Kidney epithelial cell (primary cell): ENCODE measurements at regions not wholly inside any gene's neighbourhood (a gene's known extent, or its start where the extent isn't known, plus 50 kb on each side); places are given as distances from the start of the nearest gene placed in this dataset.
"Not testable (repeated sequence)": the region's sequence is repeated elsewhere in the genome, so short reads cannot be mapped to it uniquely, and the experiment has no call there.

ENCODE experiments used
- DNase-seq: peaks from one replicate; pipeline ENCODE4 v3.0.0-alpha.2; 2010; ENCODE audit warnings: low read depth
- H3K27me3 ChIP-seq: 2 replicates; pipeline ENCODE4 v1.6.0; 2011; ENCODE audit warnings: low read length; ENCODE audit not compliant: control insufficient read depth, insufficient read depth
- H3K36me3 ChIP-seq: 2 replicates; pipeline ENCODE4 v1.5.1; 2011; ENCODE audit warnings: low read length; ENCODE audit not compliant: control insufficient read depth, insufficient read depth
- H3K4me3 ChIP-seq: 2 replicates; pipeline ENCODE4 v1.5.1; 2011; ENCODE audit warnings: low read depth, mild to moderate bottlenecking, control low read depth, low read length
- TF ChIP-seq, protein P1 (sequence below): IDR thresholded peaks from 2 replicates; pipeline ENCODE4 v1.5.1; 2011; ENCODE audit warnings: mild to moderate bottlenecking, moderate library complexity, low read length, control low read depth, inconsistent platforms; ENCODE audit not compliant: insufficient read depth, poor library complexity, severe bottlenecking

DNA sequence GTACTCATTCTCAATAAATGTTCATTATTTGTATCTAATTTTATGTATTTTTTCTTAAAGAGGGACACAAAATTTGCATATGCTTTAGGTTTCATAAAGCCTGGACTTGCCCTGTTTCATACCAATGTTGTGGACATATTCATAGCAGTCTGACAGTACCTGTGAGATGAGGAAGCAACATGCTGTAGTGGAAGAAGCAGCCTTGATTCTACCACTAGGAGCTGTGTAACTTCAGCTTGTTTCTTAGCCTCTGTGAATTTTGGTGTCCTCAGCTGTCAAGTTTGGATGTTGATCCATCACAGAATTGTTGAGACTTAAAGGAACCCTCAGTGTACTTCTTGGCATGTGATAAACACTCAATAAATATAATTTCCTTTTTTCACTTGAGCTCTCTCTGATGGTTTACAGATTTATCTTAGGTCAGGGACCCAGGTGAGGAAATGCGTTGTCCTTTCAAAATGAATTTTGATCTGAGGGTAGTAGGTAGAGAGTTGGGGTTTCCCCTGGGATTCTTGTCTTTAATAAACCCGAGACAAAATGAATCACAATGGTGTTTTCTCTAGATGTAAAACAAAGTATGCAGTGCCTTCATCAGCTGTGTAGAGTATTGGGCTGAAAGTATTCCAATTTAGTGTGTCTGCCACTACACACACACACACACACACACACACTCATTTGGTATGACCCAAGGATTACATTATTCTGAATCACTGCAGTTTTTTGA is 152.1 kb downstream of the KCNRG start:
- Histone ChIP-seq H3K4me3 (no peak overlapping the region), H3K36me3 (no peaks in the 10 kb centered on the region), H3K27me3 (no peaks in the 10 kb centered on the region)
- DNase-seq: no peak
- TF ChIP-seq, protein P1, sequence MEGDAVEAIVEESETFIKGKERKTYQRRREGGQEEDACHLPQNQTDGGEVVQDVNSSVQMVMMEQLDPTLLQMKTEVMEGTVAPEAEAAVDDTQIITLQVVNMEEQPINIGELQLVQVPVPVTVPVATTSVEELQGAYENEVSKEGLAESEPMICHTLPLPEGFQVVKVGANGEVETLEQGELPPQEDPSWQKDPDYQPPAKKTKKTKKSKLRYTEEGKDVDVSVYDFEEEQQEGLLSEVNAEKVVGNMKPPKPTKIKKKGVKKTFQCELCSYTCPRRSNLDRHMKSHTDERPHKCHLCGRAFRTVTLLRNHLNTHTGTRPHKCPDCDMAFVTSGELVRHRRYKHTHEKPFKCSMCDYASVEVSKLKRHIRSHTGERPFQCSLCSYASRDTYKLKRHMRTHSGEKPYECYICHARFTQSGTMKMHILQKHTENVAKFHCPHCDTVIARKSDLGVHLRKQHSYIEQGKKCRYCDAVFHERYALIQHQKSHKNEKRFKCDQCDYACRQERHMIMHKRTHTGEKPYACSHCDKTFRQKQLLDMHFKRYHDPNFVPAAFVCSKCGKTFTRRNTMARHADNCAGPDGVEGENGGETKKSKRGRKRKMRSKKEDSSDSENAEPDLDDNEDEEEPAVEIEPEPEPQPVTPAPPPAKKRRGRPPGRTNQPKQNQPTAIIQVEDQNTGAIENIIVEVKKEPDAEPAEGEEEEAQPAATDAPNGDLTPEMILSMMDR: no peak

DNA sequence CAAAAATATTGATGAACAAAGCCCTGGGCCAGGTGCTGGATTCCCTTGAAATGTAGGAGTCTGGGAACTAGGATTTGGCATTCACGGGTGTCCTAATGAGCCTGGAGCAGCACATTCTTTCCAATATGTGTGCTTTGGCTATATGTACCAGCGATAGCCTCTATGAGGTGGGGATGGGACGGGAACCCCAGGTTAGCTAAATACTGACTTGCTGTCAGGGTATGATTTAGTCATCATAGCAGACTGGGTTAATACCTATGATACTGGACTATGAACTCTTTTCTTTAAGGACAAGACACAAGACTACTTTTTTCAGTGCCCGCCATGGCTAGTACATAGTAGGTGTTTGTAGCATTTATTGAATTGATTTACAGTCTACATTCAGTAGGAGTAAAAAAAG is 152.7 kb downstream of the KCNRG start:
- DNase-seq: no peak
- no peaks in the 10 kb centered on the region for H3K27me3 ChIP-seq
- H3K36me3 ChIP-seq: no peaks in the 10 kb centered on the region
- H3K4me3 ChIP-seq: no peak overlapping the region
- TF ChIP-seq, protein P1: no peak

DNA sequence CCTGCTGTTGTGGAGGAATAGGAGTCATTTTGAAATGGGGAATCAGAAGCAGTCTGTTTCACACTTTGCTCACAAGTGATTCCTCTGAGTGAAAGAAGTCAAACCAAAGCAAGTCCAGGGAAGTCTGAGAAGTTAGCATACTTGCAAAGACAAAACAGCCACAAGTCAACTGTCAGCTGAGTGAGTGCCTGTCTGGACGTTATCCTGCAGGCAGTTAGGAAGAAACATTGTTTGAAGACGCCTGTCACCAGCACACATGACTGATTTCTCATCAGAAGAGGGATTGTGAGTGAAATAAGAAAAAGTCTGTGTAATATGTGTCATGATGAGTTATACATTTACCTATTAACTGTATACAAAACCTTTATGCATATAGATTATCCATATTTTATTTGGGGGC is 153.5 kb downstream of the KCNRG start:
- Histone ChIP-seq H3K4me3 (no peak overlapping the region), H3K36me3 (no peaks in the 10 kb centered on the region), H3K27me3 (no peaks in the 10 kb centered on the region)
- DNase-seq: no peak
- TF ChIP-seq, protein P1: no peak

DNA sequence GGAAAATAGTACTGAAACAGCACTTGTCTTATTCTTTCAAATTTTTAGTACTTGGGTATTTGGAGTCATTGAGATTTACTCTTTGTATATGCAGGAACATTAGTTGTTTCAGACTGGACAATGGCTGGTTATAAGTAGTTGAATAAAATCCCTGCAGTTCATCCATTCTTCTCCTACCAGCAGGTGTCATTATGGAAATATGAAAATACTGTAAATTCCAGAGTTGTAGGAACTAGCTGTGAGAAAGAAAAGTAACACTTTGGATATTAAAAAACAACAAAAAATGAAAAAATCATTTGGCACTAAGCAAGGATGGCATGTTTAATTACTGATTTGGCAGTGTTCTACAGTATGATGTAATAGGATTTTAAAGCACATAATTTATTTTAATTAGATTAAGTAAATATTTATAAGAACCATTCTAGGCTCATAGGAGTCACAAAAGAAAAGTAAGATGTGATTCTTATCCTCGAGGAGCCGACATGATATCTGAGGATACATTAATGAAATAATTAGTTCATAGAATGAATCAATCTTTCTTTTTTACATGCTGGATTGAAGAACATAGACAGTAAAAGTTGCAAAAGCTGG is 155.3 kb downstream of the KCNRG start:
- DNase-seq: no peak
- Histone ChIP-seq H3K4me3 (no peak overlapping the region), H3K27me3 (no peaks in the 10 kb centered on the region), H3K36me3 (no peaks in the 10 kb centered on the region)
- TF ChIP-seq, protein P1: no peak

DNA sequence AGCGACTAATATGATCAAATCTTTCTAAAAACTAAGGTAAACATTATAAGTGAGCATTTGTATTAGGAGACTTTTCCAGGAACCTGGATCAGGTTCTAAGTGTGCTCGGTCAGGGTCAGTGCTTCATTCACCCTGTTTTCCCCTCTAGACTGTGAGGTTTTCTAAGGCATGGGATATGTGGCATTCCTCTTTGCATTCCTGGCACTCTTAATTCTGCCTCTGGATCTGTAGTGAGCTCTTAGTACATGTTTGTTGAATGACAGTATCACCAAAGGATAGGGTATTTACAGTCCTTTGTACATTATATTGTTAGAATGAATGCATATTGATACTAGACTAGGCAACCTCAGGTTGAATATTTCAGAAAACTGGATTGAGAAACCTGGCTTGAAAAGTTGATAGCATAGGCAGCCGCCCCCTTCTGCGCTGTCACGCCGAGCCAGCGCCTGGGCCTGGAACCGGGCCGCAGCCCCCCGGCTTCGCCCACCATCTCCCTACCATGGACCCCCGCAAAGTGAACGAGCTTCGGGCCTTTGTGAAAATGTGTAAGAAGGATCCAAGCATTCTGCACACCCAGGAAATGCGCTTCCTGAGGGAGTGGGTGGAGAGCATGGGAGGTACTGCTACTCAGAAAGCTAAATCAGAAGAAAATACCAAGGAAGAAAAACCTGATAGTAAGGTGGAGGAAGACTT is 156.5 kb downstream of the KCNRG start:
- Histone ChIP-seq H3K27me3 (no peaks in the 10 kb centered on the region), H3K36me3 (no peaks in the 10 kb centered on the region), H3K4me3 (no peak overlapping the region)
- TF ChIP-seq, protein P1: no peak
- no peak for DNase-seq

DNA sequence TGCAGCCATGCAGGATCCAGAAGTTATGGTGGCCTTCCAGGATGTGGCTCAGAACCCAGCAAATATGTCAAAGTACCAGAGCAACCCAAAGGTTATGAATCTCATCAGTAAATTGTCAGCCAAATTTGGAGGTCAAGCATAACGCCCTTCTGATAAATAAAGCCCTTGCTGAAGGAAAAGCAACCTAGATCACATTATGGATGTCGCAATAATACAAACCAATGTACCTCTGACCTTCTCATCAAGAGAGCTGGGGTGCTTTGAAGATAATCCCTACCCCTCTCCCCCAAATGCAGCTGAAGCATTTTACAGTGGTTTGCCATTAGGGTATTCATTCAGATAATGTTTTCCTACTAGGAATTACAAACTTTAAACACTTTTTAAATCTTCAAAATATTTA is 157.8 kb downstream of the KCNRG start:
- H3K36me3 ChIP-seq, H3K4me3 ChIP-seq, H3K27me3 ChIP-seq: not testable (repeated sequence)

More for the DNA sequence above, 157.8 kb downstream of the KCNRG start:
- not testable (repeated sequence) for DNase-seq
